B cell (primary cell): ENCODE measurements at regions not wholly inside any gene's neighbourhood (a gene's known extent, or its start where the extent isn't known, plus 50 kb on each side); places are given as distances from the start of the nearest gene placed in this dataset.

ENCODE experiments used
- ATAC-seq: fragments of 200-7000 bp; cut with Tn5 transposase; one replicate; pipeline ENCODE4 v1.10.0; 2021; ENCODE audit warnings: low read depth, mild to moderate bottlenecking, moderate number of reproducible peaks, moderate library complexity
- CTCF ChIA-PET: fragments of 350-600 bp; sonication (Branson Sonifier 250); formaldehyde crosslinking; loops from one replicate; lab custom pipeline; 2021; ENCODE audit warnings: antibody characterized with exemption, inconsistent platforms; lab: Charles Lee
- POLR2A ChIA-PET: fragments of 350-600 bp; sonication (Branson Sonifier 250); formaldehyde crosslinking; loops from one replicate; lab custom pipeline; 2021; ENCODE audit warnings: antibody characterized with exemption; lab: Charles Lee
- DNase-seq: peaks from one replicate; pipeline ENCODE4 v3.0.0; 2013
- H2AFZ ChIP-seq: 2 replicates; pipeline ENCODE4 v1.6.1; 2012; ENCODE audit warnings: mild to moderate bottlenecking, low read depth, low read length; ENCODE audit not compliant: insufficient read depth, poor library complexity, severe bottlenecking
- H3K27ac ChIP-seq, 2 donors: 1 replicate in 1 of 2; 2 replicates in 1 of 2; pipeline ENCODE4 v1.5.1; 2012 to 2013; ENCODE audit warnings: low read length in 2 of 2, mild to moderate bottlenecking in 2 of 2, moderate library complexity in 1 of 2
- H3K27me3 ChIP-seq, 4 experiments: fragments of 200-600 bp in 1 of 4; sonication (generic) in 1 of 4; replicated peaks in 1 of 4; 1 replicate in 2 of 4; 2 replicates in 2 of 4; pipeline versions ENCODE4 v1.6.1 to v1.7.0; 2013 to 2016; ENCODE audit warnings: low read length in 3 of 4, mild to moderate bottlenecking in 2 of 4, mixed read lengths in 1 of 4, moderate library complexity in 1 of 4; ENCODE audit not compliant: insufficient read depth in 4 of 4, control insufficient read depth in 3 of 4; ENCODE audit errors: control extremely low read depth in 1 of 4
- H3K36me3 ChIP-seq, 2 experiments: replicated peaks in 1 of 2; 1 replicate in 1 of 2; 2 replicates in 1 of 2; pipeline versions ENCODE4 v1.6.1 to v1.7.1; 2013; ENCODE audit warnings: low read length in 1 of 2; ENCODE audit not compliant: insufficient read depth in 2 of 2, control insufficient read depth in 1 of 2; ENCODE audit errors: control extremely low read depth in 1 of 2, extremely low read depth in 1 of 2
- H3K4me1 ChIP-seq, 2 donors: fragments of 200-600 bp in 1 of 2; sonication (generic) in 1 of 2; 1 replicate in 1 of 2; 2 replicates in 1 of 2; pipeline versions ENCODE4 v1.5.1 to v1.6.1; 2013 to 2017; ENCODE audit warnings: low read length in 2 of 2; ENCODE audit not compliant: control insufficient read depth in 2 of 2, insufficient read depth in 2 of 2
- H3K4me2 ChIP-seq: replicated peaks from 2 replicates; pipeline ENCODE3; 2012; ENCODE audit warnings: mild to moderate bottlenecking, low read depth, low read length; ENCODE audit not compliant: poor library complexity, severe bottlenecking
- H3K4me3 ChIP-seq, 5 experiments: fragments of 200-600 bp in 1 of 5; sonication (generic) in 1 of 5; 1 replicate in 3 of 5; 2 replicates in 2 of 5; pipeline versions ENCODE4 v1.5.1 to v1.7.0; 2011 to 2016; ENCODE audit warnings: low read length in 4 of 5, mild to moderate bottlenecking in 4 of 5, low read depth in 2 of 5, control low read depth in 1 of 5, moderate library complexity in 1 of 5; ENCODE audit not compliant: insufficient read depth in 1 of 5; ENCODE audit errors: control extremely low read depth in 1 of 5, extremely low read depth in 1 of 5
- H3K79me2 ChIP-seq: fragments of 200-600 bp; sonication (generic); one replicate; pipeline ENCODE4 v1.6.0; 2016; ENCODE audit warnings: low read length; ENCODE audit not compliant: control insufficient read depth, insufficient read depth
- H3K9ac ChIP-seq: fragments of 200-600 bp; sonication (generic); 2 replicates; pipeline ENCODE4 v1.6.1; 2017; ENCODE audit warnings: mild to moderate bottlenecking, low read length, moderate library complexity
- H3K9me3 ChIP-seq, 3 donors: one replicate each; pipeline versions ENCODE4 v1.6.1 to v1.7.1; 2013; ENCODE audit warnings: low read length in 2 of 3; ENCODE audit not compliant: control insufficient read depth in 2 of 3, insufficient read depth in 1 of 3; ENCODE audit errors: control extremely low read depth in 1 of 3
- H4K20me1 ChIP-seq: 2 replicates; pipeline ENCODE4 v1.6.0; 2012; ENCODE audit warnings: mild to moderate bottlenecking, low read length; ENCODE audit not compliant: insufficient read depth, control insufficient read depth, poor library complexity, severe bottlenecking
- H3K27ac Mint-ChIP-seq: one replicate; pipeline ENCODE4 v1.8.0; 2021; ENCODE audit warnings: mixed read lengths
- H3K27me3 Mint-ChIP-seq: one replicate; pipeline ENCODE4 v1.8.0; 2021; ENCODE audit warnings: mixed read lengths
- H3K4me1 Mint-ChIP-seq: one replicate; pipeline ENCODE4 v1.8.0; 2021; ENCODE audit warnings: mixed read lengths
- H3K4me3 Mint-ChIP-seq: one replicate; pipeline ENCODE4 v1.8.0; 2021; ENCODE audit warnings: mixed read lengths
- H3K9me3 Mint-ChIP-seq: one replicate; pipeline ENCODE4 v1.8.0; 2022; ENCODE audit warnings: mixed read lengths; ENCODE audit not compliant: insufficient read depth
- CTCF ChIP-seq: fragments of 200-600 bp; IDR thresholded peaks from one replicate; pipeline ENCODE4 v1.8.0; 2022; ENCODE audit warnings: antibody characterized with exemption, mild to moderate bottlenecking
- EZH2 ChIP-seq: IDR thresholded peaks from 2 replicates; pipeline ENCODE4 v1.6.1; 2012; ENCODE audit warnings: borderline replicate concordance, low read depth, mild to moderate bottlenecking, moderate library complexity, low read length; ENCODE audit not compliant: insufficient read depth, poor library complexity, severe bottlenecking
- WGBS: methylation state at CpG from one replicate; pipeline ENCODE4 v1.1.5; 2013; ENCODE audit warnings: missing lambda C conversion rate; ENCODE audit not compliant: insufficient coverage; 5-methylcytosine and 5-hydroxymethylcytosine counted together
- intact Hi-C: fragments of 100-400 bp; cut with micrococcal nuclease; formaldehyde crosslinking; loops from one replicate; pipeline ENCODE4 v1.10.0; 2022

GRCh38 chr17:6245301-6246177, 175.4 kb downstream of the WSCD1 start:
- Histone ChIP-seq H3K36me3 (no peaks in the 10 kb centered on the region), H3K4me1 (no peaks in the 10 kb centered on the region), H3K27ac (no peak overlapping the region), H3K79me2 (no peaks in the 10 kb centered on the region), H4K20me1 (no peaks in the 10 kb centered on the region), H3K27me3 (no peaks in the 10 kb centered on the region), H3K9me3 (no peaks in the 10 kb centered on the region), H3K4me2 (no peak overlapping the region), H2AFZ (no peak overlapping the region), H3K9ac (no peak overlapping the region), H3K4me3 (no peak overlapping the region)
- POLR2A ChIA-PET = no interaction called here
- no peak for DNase-seq
- no peak for TF ChIP-seq CTCF
- no peak for TF ChIP-seq EZH2
- Mint-ChIP-seq H3K27me3 (peaks cover 19% of the 10 kb centered on the region), H3K9me3 (no peaks in the 10 kb centered on the region), H3K4me1 (no peaks in the 10 kb centered on the region), H3K27ac (no peak overlapping the region), H3K4me3 (no peak overlapping the region)
- no peak for ATAC-seq
- 88% methylated on average over 5 of the region's 8 CpGs for WGBS
- CTCF ChIA-PET = no interaction called here
- intact Hi-C loops = no loop called here

GRCh38 chr17:6244796-6245195, 174.6 kb downstream of the WSCD1 start:
- TF ChIP-seq CTCF = no peak
- TF ChIP-seq EZH2 = no peak
- DNase-seq (no peak), ATAC-seq (no peak)
- no peaks in the 10 kb centered on the region for H3K36me3 ChIP-seq
- no peak overlapping the region for H3K4me3 ChIP-seq
- H3K4me1 ChIP-seq = no peaks in the 10 kb centered on the region
- no peak overlapping the region for H2AFZ ChIP-seq
- no peaks in the 10 kb centered on the region for H3K4me1 Mint-ChIP-seq
- no peak overlapping the region for H3K9ac ChIP-seq
- H3K79me2 ChIP-seq = no peaks in the 10 kb centered on the region
- H3K27me3 Mint-ChIP-seq = peaks cover 23% of the 10 kb centered on the region
- H3K27me3 ChIP-seq = no peaks in the 10 kb centered on the region
- H3K27ac ChIP-seq = no peak overlapping the region
- H3K9me3 ChIP-seq = no peaks in the 10 kb centered on the region
- H3K4me2 ChIP-seq = no peak overlapping the region
- CTCF ChIA-PET = no interaction called here
- H4K20me1 ChIP-seq = no peaks in the 10 kb centered on the region
- intact Hi-C loops = no loop called here
- POLR2A ChIA-PET = no interaction called here
- H3K9me3 Mint-ChIP-seq = no peaks in the 10 kb centered on the region
- H3K27ac Mint-ChIP-seq = no peak overlapping the region
- no peak overlapping the region for H3K4me3 Mint-ChIP-seq
- WGBS = 83% methylated on average over 3 of the region's 4 CpGs
